K562 (cell line): ENCODE measurements at regions not wholly inside any gene's neighbourhood (a gene's known extent, or its start where the extent isn't known, plus 50 kb on each side); places are given as distances from the start of the nearest gene placed in this dataset.

Source experiments
- ATAC-seq: fragments of 200-7000 bp; cut with Tn5 transposase; 3 replicates; pipeline ENCODE4 v1.9.1; 2020; ENCODE audit warnings: moderate library complexity
- BruUV-seq: library from RNA; stranded (reverse); fragments of 400-500 nt; replicated peaks from 2 replicates; lab custom pipeline; 2021; lab: Mats Ljungman, UMichigan
- CTCF ChIA-PET: fragments of 300-600 bp; formaldehyde crosslinking; extraction: SDS; loops from one replicate; lab custom pipeline; 2021; ENCODE audit warnings: low intra/inter-chr PET ratio; lab: Yijun Ruan, JAX
- POLR2A ChIA-PET: fragments of 300-600, 350-650 bp; sonication (Branson Sonifier 250); formaldehyde crosslinking; extraction: SDS; loops from one replicate; lab custom pipeline; 2021; ENCODE audit warnings: antibody characterized with exemption, inconsistent platforms; lab: Yijun Ruan, JAX
- DNase-seq, 4 experiments: peaks; one replicate each; pipeline versions ENCODE4 v3.0.0 to v3.0.0-alpha.2; 2011 to 2018; ENCODE audit warnings: low spot score in 3 of 4, mixed read lengths in 3 of 4; ENCODE audit errors: extremely low read depth in 1 of 4
- FAIRE-seq: peaks from 2 replicates; lab custom pipeline; 2011; peaks lifted over from hg19 to GRCh38; lab: Jason Lieb, UNC
- H2AFZ ChIP-seq: 2 replicates; pipeline ENCODE4 v1.6.0; 2011; ENCODE audit warnings: low read depth, low read length, control low read depth, inconsistent platforms
- H3K27ac ChIP-seq: fragments of 200-600 bp; 3 replicates; pipeline ENCODE4 v1.8.0; 2011; ENCODE audit warnings: low read depth, mild to moderate bottlenecking, control low read depth, inconsistent platforms, low read length, moderate library complexity, mixed read lengths; ENCODE audit errors: extremely low read depth
- H3K27me3 ChIP-seq, 2 experiments: fragments of 300-600 bp in 1 of 2; 2 replicates in 1 of 2; 3 replicates in 1 of 2; pipeline versions ENCODE4 v1.6.0 to v1.8.0; 2011; ENCODE audit warnings: inconsistent platforms in 2 of 2, low read length in 2 of 2, mild to moderate bottlenecking in 1 of 2, mixed read lengths in 1 of 2, moderate library complexity in 1 of 2; ENCODE audit not compliant: control insufficient read depth in 2 of 2, insufficient read depth in 2 of 2
- H3K36me3 ChIP-seq: fragments of 300-600 bp; 3 replicates; pipeline ENCODE4 v1.8.0; 2011; ENCODE audit warnings: mild to moderate bottlenecking, low read length, inconsistent platforms; ENCODE audit not compliant: control insufficient read depth, insufficient read depth
- H3K4me1 ChIP-seq, 2 experiments: fragments of 200-600 bp in 1 of 2; replicated peaks in 1 of 2; 2 replicates in 1 of 2; 3 replicates in 1 of 2; pipeline versions ENCODE4 v1.5.1 to v1.8.0; 2011; ENCODE audit warnings: inconsistent platforms in 2 of 2, low read length in 2 of 2, mild to moderate bottlenecking in 1 of 2, mixed read lengths in 1 of 2, moderate library complexity in 1 of 2; ENCODE audit not compliant: control insufficient read depth in 2 of 2, insufficient read depth in 2 of 2
- H3K4me2 ChIP-seq: 2 replicates; pipeline ENCODE4 v1.6.1; 2011; ENCODE audit warnings: low read length, control low read depth, inconsistent platforms, mixed read lengths; ENCODE audit not compliant: insufficient read depth
- H3K4me3 ChIP-seq: fragments of 200-600 bp; sonication (generic), shearing (Covaris generic); 2 replicates; pipeline ENCODE4 v1.5.1; 2016; ENCODE audit warnings: control low read depth, inconsistent platforms
- H3K79me2 ChIP-seq: fragments of 200-600 bp; 3 replicates; pipeline ENCODE4 v1.8.0; 2011; ENCODE audit warnings: low read length, inconsistent platforms; ENCODE audit not compliant: control insufficient read depth, insufficient read depth
- H3K9ac ChIP-seq, 2 experiments: 2 replicates each; pipeline versions ENCODE4 v1.6.0 to v1.6.1; 2011; ENCODE audit warnings: low read depth in 2 of 2, low read length in 2 of 2, control low read depth in 1 of 2, inconsistent platforms in 1 of 2, mild to moderate bottlenecking in 1 of 2, mixed read lengths in 1 of 2; ENCODE audit not compliant: insufficient read depth in 1 of 2
- H3K9me1 ChIP-seq: one replicate; pipeline ENCODE4 v1.6.0; 2011; ENCODE audit warnings: inconsistent platforms, mild to moderate bottlenecking, low read length, moderate library complexity; ENCODE audit not compliant: control insufficient read depth, insufficient read depth
- H3K9me3 ChIP-seq: replicated peaks from 2 replicates; pipeline ENCODE4 v1.5.1; 2011; ENCODE audit warnings: low read depth, low read length, inconsistent platforms; ENCODE audit not compliant: control insufficient read depth, insufficient read depth
- H4K20me1 ChIP-seq: replicated peaks from 2 replicates; pipeline ENCODE4 v1.6.1; 2011; ENCODE audit warnings: low read length, inconsistent platforms, mixed read lengths; ENCODE audit not compliant: control insufficient read depth, insufficient read depth
- E2F3 ChIP-seq: fragments of 250-450 bp; sonication (Bioruptor Pico); IDR thresholded peaks from 2 replicates; pipeline ENCODE4 v1.4.0; 2020; ENCODE audit warnings: mild to moderate bottlenecking
- ESRRA ChIP-seq: fragments of 450-650 bp; IDR thresholded peaks from 2 replicates; pipeline ENCODE4 v1.6.1; 2014; ENCODE audit warnings: low read depth, mild to moderate bottlenecking, moderate library complexity, borderline replicate concordance
- HNRNPK ChIP-seq: fragments of 200-400 bp; formaldehyde crosslinking; IDR thresholded peaks from one replicate; pipeline ENCODE4 v1.6.1; 2018; ENCODE audit warnings: mild to moderate bottlenecking, low read depth, low read length; ENCODE audit not compliant: poor library complexity, severe bottlenecking
- ILK ChIP-seq: fragments of 450-650 bp; IDR thresholded peaks from 2 replicates; pipeline ENCODE4 v1.6.1; 2016; ENCODE audit warnings: missing genetic modification characterization, low read depth, mild to moderate bottlenecking, missing compliant biosample characterization, moderate library complexity, borderline replicate concordance
- KHSRP ChIP-seq: fragments of 450-650 bp; IDR thresholded peaks from 2 replicates; pipeline ENCODE4 v1.6.1; 2017
- KLF10 ChIP-seq: fragments of 250-450 bp; sonication (Bioruptor Pico); IDR thresholded peaks from 2 replicates; pipeline ENCODE4 v1.6.1; 2021; ENCODE audit warnings: matching md5 sums
- MCM2 ChIP-seq: fragments of 450-650 bp; IDR thresholded peaks from 2 replicates; pipeline ENCODE4 v1.6.1; 2017; ENCODE audit warnings: low read depth, mild to moderate bottlenecking
- NR4A1 ChIP-seq, 2 experiments: fragments of 250-450 bp in 1 of 2; fragments of 450-650 bp in 1 of 2; sonication (Bioruptor Pico) in 1 of 2; IDR thresholded peaks; 2 replicates each; pipeline versions ENCODE4 v1.4.0 to v1.6.1; 2016 to 2020; ENCODE audit warnings: mild to moderate bottlenecking in 2 of 2, missing compliant biosample characterization in 1 of 2, missing genetic modification characterization in 1 of 2, moderate library complexity in 1 of 2
- YY1 ChIP-seq, 3 experiments: IDR thresholded peaks; 2 replicates each; pipeline ENCODE4 v1.6.1; 2011; ENCODE audit warnings: low read length in 2 of 3, mild to moderate bottlenecking in 2 of 3, moderate library complexity in 2 of 3, borderline replicate concordance in 1 of 3, control low read depth in 1 of 3, low read depth in 1 of 3; ENCODE audit not compliant: insufficient read depth in 3 of 3, insufficient replicate concordance in 2 of 3, control insufficient read depth in 1 of 3, insufficient read length in 1 of 3; ENCODE audit errors: extremely low read depth in 1 of 3
- ZBTB8A ChIP-seq: fragments of 450-650 bp; IDR thresholded peaks from 2 replicates; pipeline ENCODE4 v1.6.1; 2018; ENCODE audit warnings: mild to moderate bottlenecking, moderate library complexity; ENCODE audit not compliant: partially characterized antibody
- ZNF589 ChIP-seq: fragments of 200-800 bp; sonication (Bioruptor generic); IDR thresholded peaks from 2 replicates; pipeline ENCODE4 v1.6.1; 2016; ENCODE audit warnings: low read depth, missing genetic modification characterization, missing compliant biosample characterization
- WGBS: fragments of 100-300 bp; shearing (Covaris generic); methylation state at CpG from one replicate; pipeline ENCODE4 v1.1.6; 2016; ENCODE audit warnings: low coverage, mixed read lengths; ENCODE audit not compliant: insufficient coverage; ENCODE audit errors: missing lambda C conversion rate; 5-methylcytosine and 5-hydroxymethylcytosine counted together
- in situ Hi-C: fragments of 300-500 bp; cut with MboI; formaldehyde crosslinking; loops from 4 replicates; pipeline ENCODE4 v1.15.0; 2018; ENCODE audit warnings: inconsistent platforms, mixed read lengths
- intact Hi-C: fragments of 100-400 bp; cut with micrococcal nuclease; formaldehyde crosslinking; loops from 2 replicates; pipeline ENCODE4 v1.14.2; 2022
- TF ChIP-seq, protein P1 (sequence below): fragments of 450-650 bp; formaldehyde crosslinking; IDR thresholded peaks from 2 replicates; pipeline ENCODE4 v1.4.0; 2022; ENCODE audit warnings: missing genetic modification characterization
- TF ChIP-seq, protein P2 (sequence below): fragments of 450-650 bp; formaldehyde crosslinking; IDR thresholded peaks from 2 replicates; pipeline ENCODE4 v1.4.0; 2020; ENCODE audit warnings: mild to moderate bottlenecking

DNA sequence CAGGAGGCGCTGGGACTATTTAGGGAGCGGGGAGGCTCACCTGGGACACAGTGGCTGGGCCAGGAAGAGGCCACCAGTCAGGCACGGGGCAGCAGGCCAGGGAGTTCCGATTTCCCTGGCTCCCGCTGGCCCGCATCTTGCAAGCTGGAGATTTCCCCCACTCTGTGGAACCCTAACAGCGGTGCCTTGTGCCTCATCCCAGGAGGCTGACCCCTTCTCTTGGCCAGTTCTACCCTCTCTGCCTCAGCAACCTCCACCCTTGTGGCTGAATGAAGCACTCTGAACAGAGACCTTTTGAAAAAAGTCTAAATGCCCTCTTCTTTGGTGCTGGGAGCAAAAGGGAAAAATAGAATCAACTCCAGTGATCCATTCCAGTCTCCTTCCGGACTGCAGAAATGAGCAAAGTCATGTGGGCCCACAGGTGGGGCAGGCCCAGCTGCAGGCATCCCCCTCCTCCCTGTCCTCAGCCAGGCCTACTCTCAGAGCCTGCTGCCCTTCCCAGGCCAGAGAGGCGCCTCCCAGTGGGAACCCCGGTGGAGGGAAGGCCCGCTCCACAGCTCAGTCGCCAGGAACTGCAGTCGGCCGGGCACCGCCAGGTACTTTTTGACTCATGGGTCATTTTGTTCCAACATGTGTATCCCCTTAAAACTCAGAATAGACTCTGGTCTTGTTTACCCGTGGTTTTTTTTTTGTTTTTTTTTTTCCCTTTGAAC lies 155.5 kb downstream of the ZNF248 start:
- peak; percentile 26; the same call in 2 of the 3 replicates for ATAC-seq
- no peak overlapping the region for H3K4me2 ChIP-seq
- H2AFZ ChIP-seq = no peak overlapping the region; the same call in 1 of the 2 replicates
- H4K20me1 ChIP-seq = no peaks in the 10 kb centered on the region
- no peak overlapping the region for H3K27ac ChIP-seq
- no peak overlapping the region for H3K4me3 ChIP-seq
- intact Hi-C loops (no loop called here), in situ Hi-C loops (no loop called here)
- peaks cover 0 to 6% of the 10 kb centered on the region in 2 experiments; a peak in 2 of 5 replicates for H3K4me1 ChIP-seq
- H3K36me3 ChIP-seq = no peaks in the 10 kb centered on the region
- no peaks in the 10 kb centered on the region for H3K9me1 ChIP-seq
- DNase-seq = no peak
- no peak overlapping the region for H3K9ac ChIP-seq
- no peak for FAIRE-seq
- no peaks in the 10 kb centered on the region for H3K9me3 ChIP-seq
- CTCF ChIA-PET = no interaction called here
- POLR2A ChIA-PET = no interaction called here
- no peaks in the 10 kb centered on the region for H3K27me3 ChIP-seq
- BruUV-seq = no TSS peak
- no peak for TF ChIP-seq YY1 (IDR thresholded peaks at IDR 0.05; ENCODE audit: borderline replicate concordance in 1 of 3, control insufficient read depth in 1 of 3, extremely low read depth in 1 of 3, insufficient read depth in 3 of 3, insufficient read length in 1 of 3, insufficient replicate concordance in 2 of 3, low read depth in 1 of 3, low read length in 2 of 3)
- no peak for TF ChIP-seq ESRRA
- TF ChIP-seq ZNF589 (CRISPR knock-in tag) = no peak
- TF ChIP-seq NR4A1 (CRISPR knock-in tag; IDR thresholded peaks at IDR 0.05) = no peak
- TF ChIP-seq NR4A1 (tag; IDR thresholded peaks at IDR 0.05) = no peak
- TF ChIP-seq MCM2 = no peak
- no peak for TF ChIP-seq KLF10 (CRISPR knock-in tag)
- TF ChIP-seq, protein P1, sequence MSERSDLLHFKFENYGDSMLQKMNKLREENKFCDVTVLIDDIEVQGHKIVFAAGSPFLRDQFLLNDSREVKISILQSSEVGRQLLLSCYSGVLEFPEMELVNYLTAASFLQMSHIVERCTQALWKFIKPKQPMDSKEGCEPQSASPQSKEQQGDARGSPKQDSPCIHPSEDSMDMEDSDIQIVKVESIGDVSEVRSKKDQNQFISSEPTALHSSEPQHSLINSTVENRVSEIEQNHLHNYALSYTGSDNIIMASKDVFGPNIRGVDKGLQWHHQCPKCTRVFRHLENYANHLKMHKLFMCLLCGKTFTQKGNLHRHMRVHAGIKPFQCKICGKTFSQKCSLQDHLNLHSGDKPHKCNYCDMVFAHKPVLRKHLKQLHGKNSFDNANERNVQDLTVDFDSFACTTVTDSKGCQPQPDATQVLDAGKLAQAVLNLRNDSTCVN = no peak
- TF ChIP-seq E2F3 (CRISPR knock-in tag) = no peak
- no peak for TF ChIP-seq HNRNPK
- TF ChIP-seq, protein P2, sequence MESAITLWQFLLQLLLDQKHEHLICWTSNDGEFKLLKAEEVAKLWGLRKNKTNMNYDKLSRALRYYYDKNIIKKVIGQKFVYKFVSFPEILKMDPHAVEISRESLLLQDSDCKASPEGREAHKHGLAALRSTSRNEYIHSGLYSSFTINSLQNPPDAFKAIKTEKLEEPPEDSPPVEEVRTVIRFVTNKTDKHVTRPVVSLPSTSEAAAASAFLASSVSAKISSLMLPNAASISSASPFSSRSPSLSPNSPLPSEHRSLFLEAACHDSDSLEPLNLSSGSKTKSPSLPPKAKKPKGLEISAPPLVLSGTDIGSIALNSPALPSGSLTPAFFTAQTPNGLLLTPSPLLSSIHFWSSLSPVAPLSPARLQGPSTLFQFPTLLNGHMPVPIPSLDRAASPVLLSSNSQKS (CRISPR knock-in tag) = no peak
- no peak for TF ChIP-seq ZBTB8A
- TF ChIP-seq KHSRP = no peak
- TF ChIP-seq ILK = no peak
- 1% methylated on average over 15 of the region's 16 CpGs for WGBS
- H3K79me2 ChIP-seq = no peaks in the 10 kb centered on the region
